Islet of Langerhans (tissue), 1 donor: ENCODE measurements at regions not wholly inside any gene's neighbourhood (a gene's known extent, or its start where the extent isn't known, plus 50 kb on each side); places are given as distances from the start of the nearest gene placed in this dataset.

Experiments
- FAIRE-seq: peaks from one replicate; lab custom pipeline; 2011; peaks lifted over from hg19 to GRCh38; lab: Jason Lieb, UNC

DNA sequence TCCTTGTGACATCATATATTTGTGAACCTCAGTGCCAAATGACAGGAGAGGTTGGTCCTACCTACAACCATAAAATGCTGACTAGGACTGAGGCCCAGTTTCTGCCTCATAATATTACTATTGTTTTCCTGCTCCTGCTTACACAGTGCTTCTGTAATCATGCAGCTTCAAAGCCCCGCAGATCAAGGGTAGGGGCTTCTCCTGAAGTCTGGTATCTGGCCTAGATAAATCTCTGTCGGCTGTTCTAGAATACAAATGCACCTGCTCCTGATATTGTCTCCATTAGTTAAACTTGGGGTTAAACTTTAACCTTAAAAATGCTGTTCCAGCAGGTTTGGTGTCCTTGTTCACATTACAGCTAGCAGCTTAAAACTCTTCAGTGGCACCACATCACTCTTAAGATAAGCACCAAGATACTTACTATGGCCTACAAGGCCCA is 552.4 kb downstream of the TUSC7 start:
- no peak for FAIRE-seq

DNA sequence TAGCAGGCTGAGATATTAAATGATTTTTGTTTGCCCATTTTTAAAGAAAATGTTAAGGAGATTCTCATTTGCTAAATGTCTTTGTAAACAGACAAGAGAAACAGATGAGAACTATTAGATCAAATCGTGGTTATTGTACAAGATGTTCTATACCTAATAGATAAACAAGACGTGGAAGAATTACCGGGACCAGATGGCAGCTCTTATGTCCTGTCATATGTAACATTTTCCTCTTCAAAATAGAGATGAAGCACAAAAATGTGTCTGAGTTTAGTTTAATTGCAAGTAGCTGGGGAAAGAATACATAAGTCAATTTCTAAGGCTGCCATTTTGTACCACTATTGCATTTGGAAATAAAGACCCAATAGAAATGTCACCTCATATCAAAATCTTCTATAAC is 553.7 kb downstream of the TUSC7 start:
- peak; percentile 77 for FAIRE-seq

DNA sequence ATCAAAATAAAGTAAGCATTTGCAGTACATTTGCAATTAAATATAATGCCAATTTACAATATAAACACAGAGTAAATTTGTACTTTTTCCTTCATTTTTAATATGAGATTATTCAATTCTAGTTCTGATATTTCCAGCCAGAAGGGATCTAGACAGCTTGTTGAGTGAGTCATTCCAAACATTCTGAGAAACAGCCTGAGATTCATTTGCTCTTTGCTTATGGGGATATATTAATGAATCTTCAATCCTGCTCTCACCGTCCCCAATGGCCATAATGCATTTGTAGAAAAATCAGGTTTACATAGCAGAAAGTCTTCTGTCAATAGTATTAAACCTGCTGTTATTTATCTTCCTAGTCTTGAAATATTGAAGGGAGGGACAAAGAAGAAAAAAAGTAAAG is 554.2 kb downstream of the TUSC7 start:
- FAIRE-seq = peak; percentile 96

DNA sequence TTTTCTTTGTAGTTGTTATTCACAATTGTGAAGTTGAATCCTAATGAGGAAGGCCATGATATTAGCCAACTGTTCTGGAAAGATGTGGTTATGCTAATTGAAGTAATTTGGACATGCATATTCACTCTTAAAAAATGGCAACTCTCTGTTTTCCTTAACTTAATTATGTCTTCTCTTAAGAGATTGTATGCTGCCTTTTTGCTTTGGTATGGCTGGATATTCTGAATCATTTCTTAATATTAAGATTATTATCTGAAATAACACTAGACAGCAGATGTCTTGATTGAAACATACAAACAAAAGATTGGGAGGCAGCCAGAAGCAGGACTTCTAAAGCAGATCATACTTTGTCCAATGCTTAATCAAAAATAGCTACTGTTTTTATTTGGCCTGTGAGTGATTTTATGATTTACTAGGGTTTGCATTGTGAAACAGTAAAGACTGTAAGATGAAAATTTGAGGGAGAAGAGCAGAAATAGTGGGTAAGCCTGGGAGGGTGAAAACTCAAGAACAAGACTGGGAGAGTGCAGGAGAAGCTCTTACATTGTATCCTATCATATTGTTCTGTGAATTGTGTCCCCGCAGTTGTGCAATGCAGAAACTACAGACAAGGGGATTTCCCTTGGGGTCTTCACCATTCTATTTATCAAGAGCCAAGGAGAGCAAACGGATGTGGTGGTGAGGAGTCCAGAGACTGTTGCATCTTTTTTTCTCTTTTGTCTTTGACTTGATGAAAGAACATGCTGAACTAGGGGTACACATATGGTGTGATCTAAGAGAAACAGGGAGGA is 554.8 kb downstream of the TUSC7 start:
- peak; percentile 49 for FAIRE-seq

DNA sequence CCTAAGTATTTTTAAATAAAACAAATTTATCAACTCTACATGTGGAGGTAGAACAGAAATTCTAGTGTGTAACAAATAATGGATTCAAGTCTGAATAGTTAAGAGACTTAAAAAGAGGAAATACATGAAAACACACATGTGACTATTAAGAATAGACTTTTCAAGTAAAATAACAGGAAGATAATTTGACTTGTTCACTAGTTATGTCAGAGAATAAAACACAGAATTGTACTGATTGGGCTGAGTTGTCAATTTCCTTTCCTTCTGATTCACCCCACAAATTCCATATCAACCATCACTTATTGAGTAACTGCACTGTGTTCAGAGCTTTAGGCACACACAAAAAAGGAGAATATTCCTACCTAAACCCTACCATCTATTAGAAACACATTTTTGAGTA is 557.2 kb downstream of the TUSC7 start:
- FAIRE-seq = no peak

DNA sequence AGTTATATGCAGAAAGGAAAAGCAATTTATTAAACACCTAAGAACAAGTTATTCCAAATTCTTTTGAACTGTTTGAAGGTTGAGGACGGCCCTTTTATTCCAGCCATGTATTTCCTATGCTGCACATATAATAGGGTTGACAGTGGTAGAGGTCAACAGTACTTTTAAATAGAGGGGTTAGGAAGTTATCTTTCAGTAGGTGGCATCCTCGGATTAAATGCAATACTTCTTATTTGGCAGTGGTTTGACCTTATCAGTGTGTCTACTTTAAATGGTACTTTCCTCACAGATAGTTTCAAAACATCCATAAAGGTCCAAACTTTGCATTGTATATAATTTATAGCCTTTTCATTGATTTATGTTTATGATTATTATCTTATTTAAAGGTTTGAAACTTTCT is 558.7 kb downstream of the TUSC7 start:
- no peak for FAIRE-seq

DNA sequence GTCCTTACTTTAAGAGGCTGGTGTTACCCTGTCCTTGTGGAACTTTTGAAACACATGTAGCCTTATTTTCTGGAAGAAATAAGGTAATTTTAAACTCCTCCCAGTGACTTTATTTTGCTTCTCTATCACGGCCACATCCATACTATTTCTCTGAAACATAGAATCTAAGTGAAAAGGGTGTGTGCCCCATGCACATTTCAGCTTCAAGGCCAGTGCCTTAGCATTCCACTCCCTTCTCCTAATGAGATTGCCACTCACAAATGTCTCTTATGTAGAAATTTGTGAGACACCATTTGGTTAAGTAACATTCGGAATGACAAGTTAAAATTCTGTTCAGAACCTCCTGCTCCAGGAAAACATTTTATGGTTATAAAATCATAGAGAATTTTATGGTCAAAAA is 562.7 kb downstream of the TUSC7 start:
- FAIRE-seq = no peak

DNA sequence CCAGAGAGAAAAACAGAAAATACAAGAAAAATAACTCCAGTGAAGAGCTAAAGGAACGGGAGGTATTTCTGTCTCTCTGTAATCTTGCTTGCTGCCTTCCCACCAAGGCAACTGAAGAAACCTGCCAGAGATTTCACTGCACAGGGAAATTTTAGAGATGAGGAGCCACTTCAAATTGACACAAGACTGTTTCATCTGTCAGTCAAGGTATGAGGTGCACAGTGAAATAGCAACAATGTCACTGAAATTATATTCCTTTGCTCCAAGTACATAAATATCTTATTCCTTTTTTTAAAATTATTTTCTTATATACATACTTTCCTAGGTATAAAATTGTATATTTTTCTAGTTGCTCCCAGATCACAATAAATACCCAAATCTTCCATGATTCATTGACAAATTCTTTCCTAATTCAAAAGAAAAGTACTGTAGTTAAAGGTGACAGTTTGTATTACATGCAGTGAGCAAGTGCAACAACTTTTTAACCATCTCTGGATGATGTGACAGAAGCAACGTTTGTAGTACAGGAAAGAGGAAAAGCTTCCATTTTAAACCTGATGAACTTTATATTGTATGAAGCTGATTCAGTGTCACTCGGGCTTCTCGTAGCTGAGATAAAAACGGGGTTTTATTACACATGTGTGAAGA is 563.4 kb downstream of the TUSC7 start:
- FAIRE-seq = no peak

DNA sequence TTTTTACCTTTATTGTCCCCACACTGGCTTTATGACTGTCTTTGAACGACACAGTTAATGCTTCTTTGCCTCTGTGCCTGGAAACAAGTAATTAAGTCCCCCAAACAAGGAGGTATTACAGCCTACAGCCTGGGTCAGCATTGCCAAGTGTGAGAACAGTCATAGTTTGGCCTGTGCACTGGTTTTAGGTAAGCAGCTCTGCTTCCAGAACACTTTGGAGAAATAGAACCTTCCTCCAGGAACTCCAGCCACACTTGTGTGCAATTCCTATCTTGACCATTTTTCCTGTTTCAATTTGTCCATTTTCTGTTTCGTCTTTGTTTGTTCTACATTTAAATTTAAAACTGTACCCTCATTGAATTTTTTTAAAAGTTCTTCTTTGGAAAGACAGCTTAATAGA is 568.2 kb downstream of the TUSC7 start:
- no peak for FAIRE-seq

DNA sequence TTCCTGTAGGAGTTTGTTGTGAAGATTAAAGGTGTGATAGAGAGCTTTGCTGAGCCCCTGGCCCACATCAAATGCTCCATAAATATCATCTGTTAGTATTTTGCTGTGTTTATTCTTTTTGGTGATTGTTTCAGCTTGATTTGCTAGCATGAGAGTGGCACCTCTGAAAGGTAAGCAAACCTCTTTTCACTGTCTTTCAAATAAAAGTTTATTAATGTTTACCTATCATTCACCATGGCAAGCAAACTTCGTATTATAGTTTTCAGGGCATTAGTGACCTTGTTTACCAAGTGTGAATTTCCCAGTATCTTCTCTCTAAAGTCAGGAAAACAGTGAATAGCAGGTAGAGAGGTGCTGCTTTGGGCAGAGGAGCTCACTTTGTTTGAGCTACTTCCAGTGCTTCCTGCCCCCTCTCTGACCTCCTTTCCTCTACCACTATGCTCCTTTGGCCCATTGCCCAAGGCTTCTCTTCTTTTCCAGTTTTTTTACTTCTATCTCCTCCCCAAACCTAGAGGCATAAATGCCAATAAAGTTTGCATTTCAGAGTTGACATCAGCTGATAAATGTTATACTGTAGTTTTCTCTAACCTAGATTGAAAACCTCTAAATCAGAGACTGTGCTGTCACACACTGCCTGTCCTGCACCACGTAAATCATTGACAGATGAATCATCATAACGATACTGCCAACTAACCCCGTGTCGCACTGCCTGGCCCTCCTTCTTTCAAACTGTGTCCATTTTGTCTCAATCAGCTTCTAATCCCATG is 569.0 kb downstream of the TUSC7 start:
- FAIRE-seq = peak; percentile 98

DNA sequence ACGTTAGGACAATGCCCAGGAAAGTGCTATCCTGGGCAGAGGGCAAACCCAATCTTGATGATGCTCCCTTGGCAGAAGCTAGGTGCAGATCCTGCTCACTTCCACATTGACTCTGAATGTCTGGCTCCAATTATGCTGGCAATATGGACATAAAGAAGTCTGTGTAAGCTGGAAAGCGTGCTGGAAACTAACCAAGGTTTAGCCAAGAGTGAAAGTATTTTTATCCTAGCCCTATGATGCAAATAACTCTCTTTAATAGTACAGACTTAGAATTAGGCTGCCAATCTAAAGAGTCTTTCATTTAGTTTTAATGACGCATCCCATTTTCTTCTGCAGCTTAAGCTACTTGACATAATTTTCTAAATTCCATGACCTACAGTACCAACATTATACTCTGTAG is 571.8 kb downstream of the TUSC7 start:
- FAIRE-seq = no peak

DNA sequence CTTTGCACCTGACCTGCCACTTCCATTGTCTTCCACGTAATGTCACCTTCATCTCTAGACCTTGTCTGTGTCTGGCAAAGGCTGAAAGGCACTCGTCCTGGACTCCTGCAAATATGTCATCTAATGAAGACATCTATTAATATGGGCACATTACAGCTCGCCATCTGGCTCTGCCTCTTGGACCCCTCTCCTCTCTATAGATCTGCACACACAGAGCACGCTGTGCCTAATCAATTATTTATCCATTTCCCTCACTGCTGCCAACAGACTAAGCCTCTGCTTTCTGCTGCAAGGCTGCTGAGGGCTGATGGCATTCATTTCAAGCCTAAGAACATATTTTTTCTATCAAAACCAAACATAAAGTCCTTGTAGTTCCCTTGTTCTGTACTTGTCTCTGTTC is 573.0 kb downstream of the TUSC7 start:
- FAIRE-seq = no peak

DNA sequence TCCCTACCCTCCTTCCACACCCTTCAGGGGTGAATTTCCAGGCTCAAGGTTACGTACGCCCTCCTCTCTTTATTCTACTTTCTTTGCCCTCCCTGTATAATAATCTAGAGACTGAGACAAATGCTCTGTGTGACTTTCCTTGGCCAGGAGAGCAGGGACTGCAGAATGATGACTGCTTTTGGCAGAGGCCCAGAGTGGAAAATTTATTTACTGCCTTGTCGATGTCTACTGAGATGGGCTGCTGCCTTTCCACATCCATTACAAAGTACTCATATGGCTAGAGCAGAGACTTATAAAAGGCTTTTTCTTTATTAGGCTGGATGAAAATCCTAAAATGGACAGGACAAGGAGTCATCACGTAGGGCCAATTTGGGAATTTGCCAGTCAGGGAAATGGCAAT is 576.2 kb downstream of the TUSC7 start:
- FAIRE-seq = no peak

DNA sequence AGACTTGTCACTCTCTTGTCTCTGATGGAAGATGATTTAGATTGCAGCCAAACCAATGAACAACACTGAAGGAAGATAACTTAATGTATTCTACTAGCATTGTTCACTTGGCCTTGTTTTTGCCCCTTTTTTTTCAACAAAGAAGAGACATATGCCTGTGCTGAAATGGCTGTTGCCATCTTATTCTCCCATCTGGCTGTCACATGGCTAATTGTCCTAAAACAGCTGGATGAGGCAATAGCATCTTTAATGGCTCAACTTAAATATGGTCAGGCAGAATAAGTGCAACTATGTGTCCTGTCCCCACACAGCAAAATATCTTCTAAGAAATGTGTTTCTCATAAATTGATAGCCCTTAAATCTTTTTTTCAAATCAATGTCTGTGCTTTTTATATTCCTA is 576.9 kb downstream of the TUSC7 start:
- no peak for FAIRE-seq

DNA sequence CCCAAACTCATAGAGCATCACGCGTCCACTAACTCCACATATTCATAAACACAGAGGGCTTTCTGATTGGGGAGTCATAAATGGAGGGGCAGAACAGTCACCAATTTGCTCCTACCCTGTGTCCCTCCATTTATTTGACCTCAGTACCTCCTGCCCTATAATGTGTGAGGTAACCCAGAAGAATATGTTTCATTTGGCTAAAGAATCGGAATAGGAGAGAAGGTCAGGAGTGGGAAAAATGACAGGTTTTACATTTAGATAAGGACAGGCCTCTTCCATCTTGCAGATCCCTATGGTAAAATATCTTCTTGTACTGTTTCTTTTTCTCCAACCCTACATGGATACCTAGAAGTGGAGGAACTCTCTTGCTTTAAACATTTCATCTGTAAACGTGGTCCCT is 578.0 kb downstream of the TUSC7 start:
- no peak for FAIRE-seq

DNA sequence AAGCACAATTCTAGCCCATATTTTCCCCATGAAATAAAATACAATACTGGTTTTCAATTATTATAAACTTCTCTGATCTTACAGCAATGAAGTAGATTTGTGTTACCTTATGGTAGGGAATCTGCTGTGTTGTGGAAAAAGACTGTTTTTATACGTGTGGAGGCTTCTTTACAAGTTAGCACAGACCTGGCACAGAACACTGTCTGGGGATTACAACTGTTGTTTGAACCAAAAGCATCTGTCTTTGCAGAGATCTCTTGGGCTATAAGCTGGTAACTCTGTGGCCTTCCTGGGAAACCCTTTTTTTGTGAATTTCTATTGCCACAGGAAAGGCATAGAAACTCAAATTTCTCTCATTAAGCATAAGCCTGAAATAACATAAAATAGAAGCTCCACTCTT is 581.9 kb downstream of the TUSC7 start:
- FAIRE-seq = no peak

DNA sequence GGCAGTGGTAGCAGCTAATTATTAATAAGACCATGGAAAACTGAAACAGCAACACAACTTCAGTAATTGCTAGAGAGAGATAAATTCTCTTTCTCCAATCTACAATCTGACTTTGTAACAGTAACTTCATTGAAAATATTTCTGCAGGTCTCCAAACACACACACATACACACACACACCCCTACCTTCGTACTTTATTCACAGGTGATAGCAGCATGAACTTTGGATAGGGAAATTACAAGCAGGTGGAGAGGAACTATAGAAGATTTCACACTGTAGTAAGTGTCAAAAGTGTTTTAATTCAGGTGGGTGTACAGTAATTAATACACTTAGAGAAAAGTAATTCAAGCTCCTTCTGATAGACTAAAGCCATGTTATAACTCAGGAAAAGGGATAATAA is 587.5 kb downstream of the TUSC7 start:
- FAIRE-seq = no peak

DNA sequence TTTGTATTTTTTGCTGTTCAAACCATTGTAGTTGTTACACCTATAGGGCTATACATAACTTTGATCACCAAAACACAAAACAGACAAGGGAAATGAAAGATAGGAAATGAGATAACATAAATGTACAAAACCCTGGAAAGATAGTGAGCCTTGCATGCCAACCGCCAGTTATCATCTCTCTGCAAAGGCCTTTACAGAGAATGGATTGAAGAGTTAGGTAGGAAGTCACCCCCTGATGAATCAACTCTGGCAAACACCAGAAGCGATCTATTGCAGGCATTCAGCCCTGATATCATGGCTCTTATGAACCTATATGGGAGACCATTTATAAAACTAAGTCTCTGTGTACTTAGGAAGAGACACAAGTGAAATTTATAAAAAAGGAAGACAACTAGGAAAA is 588.0 kb downstream of the TUSC7 start:
- FAIRE-seq = no peak

DNA sequence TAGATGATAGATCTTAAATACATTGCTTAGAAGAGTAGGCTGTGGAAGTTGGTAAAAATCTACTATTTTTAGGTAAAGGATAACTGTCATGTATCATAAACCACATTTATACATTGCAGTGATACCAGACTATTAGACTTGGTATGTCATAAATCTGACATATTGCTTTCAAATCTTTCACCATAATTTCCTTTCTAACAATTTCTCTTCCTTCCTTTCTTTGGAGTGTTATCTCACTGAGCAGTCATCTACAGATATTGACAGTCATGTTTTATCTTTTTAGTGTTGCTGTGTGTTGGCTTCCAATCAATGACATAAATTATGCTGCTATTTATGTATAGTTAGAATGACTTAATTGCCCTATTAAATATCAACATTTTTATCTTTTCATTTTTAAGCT is 588.7 kb downstream of the TUSC7 start:
- FAIRE-seq = no peak

DNA sequence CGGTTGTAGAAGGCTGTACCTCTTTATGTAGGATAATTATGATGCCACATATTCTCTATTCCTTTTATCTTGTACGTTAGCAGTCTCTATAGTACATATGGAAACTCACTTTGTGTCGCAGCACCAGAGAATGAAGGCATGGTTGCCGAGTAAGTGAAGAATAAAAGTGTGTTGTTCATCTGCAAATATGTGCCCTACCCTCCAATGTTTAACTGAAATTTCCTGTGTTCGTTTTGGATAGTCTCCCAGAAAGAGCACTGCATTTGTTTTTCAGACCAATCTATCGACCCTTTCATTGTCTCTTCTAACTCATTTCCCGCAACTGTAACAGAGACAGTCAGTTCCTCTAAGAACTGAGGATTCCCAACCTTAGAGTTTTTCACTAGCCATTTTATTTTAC is 592.8 kb downstream of the TUSC7 start:
- FAIRE-seq = no peak

DNA sequence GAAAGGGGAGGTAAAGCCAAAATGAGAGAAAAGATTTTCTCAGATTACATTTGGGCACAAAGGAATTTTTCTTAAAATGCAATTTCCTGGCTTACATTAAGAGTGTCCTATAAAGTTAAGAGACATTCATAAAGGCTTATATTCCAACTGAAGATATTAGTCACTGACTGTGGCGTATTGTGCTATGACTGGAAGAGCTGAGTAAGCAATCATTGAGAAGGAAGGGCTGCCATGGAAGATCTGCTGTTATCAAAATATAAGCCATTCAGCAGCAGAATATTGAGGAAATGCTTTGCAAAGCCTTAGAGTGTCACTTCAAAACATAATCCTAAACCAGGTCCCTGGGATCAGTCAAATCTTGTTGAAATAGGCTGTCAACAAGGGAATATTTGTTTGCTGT is 593.9 kb downstream of the TUSC7 start:
- no peak for FAIRE-seq

DNA sequence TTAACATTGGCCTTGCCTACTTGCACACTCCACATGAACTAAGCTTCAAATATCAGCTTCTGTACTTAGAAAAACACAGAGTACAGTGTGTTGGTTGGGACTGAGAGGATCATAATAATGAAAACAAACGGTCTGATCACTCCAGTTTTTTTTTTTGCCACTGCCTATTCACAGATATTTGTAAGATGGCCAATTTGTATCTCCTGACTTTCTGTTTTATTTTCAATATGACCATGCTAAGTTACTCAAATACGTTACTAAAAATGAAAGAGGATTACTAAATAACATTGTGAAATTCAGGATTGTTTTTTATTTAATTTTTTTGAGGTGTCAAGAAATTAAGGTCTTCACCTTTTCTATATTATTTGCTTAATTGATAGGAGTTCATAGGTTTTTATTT is 595.1 kb downstream of the TUSC7 start:
- no peak for FAIRE-seq

DNA sequence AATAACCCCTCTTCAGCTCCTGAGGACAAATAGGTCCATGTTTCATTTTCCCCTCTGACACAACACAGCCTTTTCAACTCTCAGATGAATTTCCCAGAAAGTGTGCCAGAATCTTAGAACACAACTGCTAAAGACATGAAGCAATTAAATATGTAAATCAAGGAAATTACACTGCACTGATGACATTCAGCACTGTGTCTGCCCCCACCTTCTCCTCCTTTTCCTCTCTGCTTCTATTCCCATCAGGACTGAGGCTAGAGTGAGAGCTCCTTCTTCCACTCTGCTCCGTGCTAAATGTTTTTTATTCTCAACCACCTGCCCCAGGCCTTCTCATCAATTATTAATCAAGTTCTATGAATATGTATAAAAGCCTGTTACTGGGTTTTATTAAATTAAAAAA is 596.1 kb downstream of the TUSC7 start:
- FAIRE-seq = no peak
